Ovary (tissue), 7 donors: ENCODE measurements at regions not wholly inside any gene's neighbourhood (a gene's known extent, or its start where the extent isn't known, plus 50 kb on each side); places are given as distances from the start of the nearest gene placed in this dataset.

Experiments
- DNase-seq, 5 donors: peaks; one replicate each; pipeline ENCODE4 v3.0.0-alpha.2; 2019 to 2020
- H3K27ac ChIP-seq, 2 donors: fragments of 200-600 bp; one replicate each; pipeline versions ENCODE4 v1.5.1 to v1.8.0; 2019 to 2022
- H3K27me3 ChIP-seq: fragments of 200-600 bp; one replicate; pipeline ENCODE4 v1.8.0; 2022
- H3K36me3 ChIP-seq: fragments of 200-600 bp; sonication (generic); one replicate; pipeline ENCODE4 v1.5.1; 2019
- H3K4me1 ChIP-seq: one replicate; pipeline ENCODE4 v1.8.1; 2013; ENCODE audit warnings: mild to moderate bottlenecking, moderate library complexity; ENCODE audit not compliant: insufficient read depth
- H3K4me3 ChIP-seq: fragments of 200-600 bp; sonication (generic); one replicate; pipeline ENCODE4 v1.5.1; 2017
- H3K9me3 ChIP-seq, 2 donors: fragments of 200-600 bp in 1 of 2; sonication (generic) in 1 of 2; one replicate each; pipeline versions ENCODE4 v1.5.1 to v1.8.1; 2013 to 2019; ENCODE audit warnings: mild to moderate bottlenecking in 1 of 2, moderate library complexity in 1 of 2
- CTCF ChIP-seq, 3 donors: fragments of 450-650 bp in 2 of 3; fragments of 200-600 bp in 1 of 3; IDR thresholded peaks; one replicate each; pipeline versions ENCODE4 v1.5.1 to v1.8.0; 2016 to 2022; ENCODE audit warnings: antibody characterized with exemption in 3 of 3, mild to moderate bottlenecking in 1 of 3
- EP300 ChIP-seq: sonication (generic); formaldehyde crosslinking; IDR thresholded peaks from one replicate; pipeline ENCODE4 v1.6.1; 2017; ENCODE audit warnings: antibody characterized with exemption
- POLR2A ChIP-seq: fragments of 450-650 bp; IDR thresholded peaks from one replicate; pipeline ENCODE4 v1.6.1; 2017; ENCODE audit warnings: antibody characterized with exemption, mild to moderate bottlenecking, moderate library complexity
- WGBS, 3 donors: extraction: QIAGEN DNeasy Blood & Tissue Kit in 1 of 3; methylation state at CpG; one replicate each; pipeline versions ENCODE4 v1.1.5 to v1.1.7; 2013 to 2017; 5-methylcytosine and 5-hydroxymethylcytosine counted together
- intact Hi-C, 4 donors: fragments of 100-400 bp; cut with DNase I; formaldehyde crosslinking; loops; one replicate each; pipeline versions ENCODE4 v1.11.0 to v1.15.1; 2022 to 2023
- donor health status: DM: no; HTN: no; CAD: no; lungs with moderate emphysema.
- donor health status: DM: no; HTN: no; CAD: no.
- donor health status: Bipolar disorder and iron deficiency.
- donor health status: DM: no; HTN: no; CAD: no.
- donor health status: DM: yes; HTN: yes; CAD: no.

- intact Hi-C loops = no loop called here
Observed at GRCh38 chr16:47967374-47967773, 188.4 kb downstream of the ABCC12 start.

GRCh38 chr16:47966325-47966724 lies 189.5 kb downstream of the ABCC12 start:
- H3K4me3 ChIP-seq = no peak overlapping the region
- H3K36me3 ChIP-seq = no peaks in the 10 kb centered on the region
- TF ChIP-seq EP300 (no peak), CTCF (IDR thresholded peaks at IDR 0.05) (no peak), POLR2A (no peak)
- H3K4me1 ChIP-seq = no peaks in the 10 kb centered on the region
- DNase-seq = no peak
- H3K27me3 ChIP-seq = no peaks in the 10 kb centered on the region
- intact Hi-C loops = no loop called here
- H3K27ac ChIP-seq = no peak overlapping the region
- no peaks in the 10 kb centered on the region for H3K9me3 ChIP-seq
- 76 to 78% (median 77%) methylated on average over 4 of the region's 4 CpGs for WGBS, 3 donors

More at GRCh38 chr16:47967374-47967773, 188.4 kb downstream of the ABCC12 start:
- 41 to 51% (median 44%) methylated on average over 2 of the region's 2 CpGs for WGBS, 3 donors
- Histone ChIP-seq H3K36me3 (no peaks in the 10 kb centered on the region), H3K4me3 (no peak overlapping the region), H3K4me1 (no peaks in the 10 kb centered on the region), H3K9me3 (no peaks in the 10 kb centered on the region), H3K27ac (no peak overlapping the region), H3K27me3 (no peaks in the 10 kb centered on the region)
- TF ChIP-seq EP300 (no peak), CTCF (IDR thresholded peaks at IDR 0.05) (no peak), POLR2A (no peak)
- DNase-seq = no peak

- no peak for DNase-seq
- TF ChIP-seq CTCF (IDR thresholded peaks at IDR 0.05) (no peak), POLR2A (no peak), EP300 (no peak)
- Histone ChIP-seq H3K4me3 (no peak overlapping the region), H3K27ac (no peak overlapping the region), H3K4me1 (no peaks in the 10 kb centered on the region), H3K9me3 (no peaks in the 10 kb centered on the region), H3K27me3 (no peaks in the 10 kb centered on the region), H3K36me3 (no peaks in the 10 kb centered on the region)
- WGBS, 3 donors = 15 to 24% (median 22%) methylated on average over 2 of the region's 2 CpGs
- intact Hi-C loops = no loop called here
Observed at GRCh38 chr16:47965439-47965838, 190.4 kb downstream of the ABCC12 start.

- Histone ChIP-seq H3K36me3 (no peaks in the 10 kb centered on the region), H3K9me3 (no peaks in the 10 kb centered on the region), H3K27me3 (no peaks in the 10 kb centered on the region), H3K4me1 (no peaks in the 10 kb centered on the region), H3K27ac (no peak overlapping the region), H3K4me3 (no peak overlapping the region)
- intact Hi-C loops = no loop called here
- no peak for TF ChIP-seq POLR2A
- no peak for TF ChIP-seq CTCF (IDR thresholded peaks at IDR 0.05)
- TF ChIP-seq EP300 = no peak
- 89 to 93% (median 93%) methylated on average over 5 of the region's 5 CpGs for WGBS, 3 donors
- no peak for DNase-seq
Observed at GRCh38 chr16:47958726-47959125, 197.1 kb downstream of the ABCC12 start.

- Histone ChIP-seq H3K27ac (no peak overlapping the region), H3K4me1 (no peaks in the 10 kb centered on the region), H3K9me3 (no peaks in the 10 kb centered on the region), H3K27me3 (no peaks in the 10 kb centered on the region), H3K4me3 (no peak overlapping the region), H3K36me3 (no peaks in the 10 kb centered on the region)
- TF ChIP-seq POLR2A = no peak
- intact Hi-C loops = no loop called here
- DNase-seq = no peak
- WGBS, 3 donors = 51 to 54% (median 52%) methylated on average over 2 of the region's 2 CpGs
Observed at GRCh38 chr16:47956916-47957315, 198.9 kb downstream of the ABCC12 start.
